SK-N-SH treated with all-trans-retinoic acid at 6 μM for 48 hours (cell line): ENCODE measurements at regions not wholly inside any gene's neighbourhood (a gene's known extent, or its start where the extent isn't known, plus 50 kb on each side); places are given as distances from the start of the nearest gene placed in this dataset.

Experiments used
- ATAC-seq: fragments of 200-7000 bp; cut with Tn5 transposase; 3 replicates; pipeline ENCODE4 v1.9.1; 2020; ENCODE audit warnings: mild to moderate bottlenecking, moderate library complexity
- ARNTL ChIP-seq: fragments of 450-650 bp; formaldehyde crosslinking; IDR thresholded peaks from 2 replicates; pipeline ENCODE4 v1.5.0; 2020; ENCODE audit warnings: low read depth, mild to moderate bottlenecking, moderate library complexity, borderline replicate concordance
- BACH2 ChIP-seq: fragments of 250-450 bp; sonication (Bioruptor Pico); IDR thresholded peaks from 2 replicates; pipeline ENCODE4 v1.9.0; 2021; ENCODE audit warnings: mild to moderate bottlenecking, borderline replicate concordance
- CSDC2 ChIP-seq: fragments of 250-450 bp; sonication (Bioruptor Pico); IDR thresholded peaks from 2 replicates; pipeline ENCODE4 v1.5.0; 2020; ENCODE audit warnings: mild to moderate bottlenecking, moderate library complexity
- ESRRG ChIP-seq: fragments of 250-450 bp; sonication (Bioruptor Pico); IDR thresholded peaks from 2 replicates; pipeline ENCODE4 v1.6.1; 2021; ENCODE audit warnings: mild to moderate bottlenecking
- GLIS3 ChIP-seq: fragments of 250-450 bp; sonication (Bioruptor Pico); IDR thresholded peaks from 2 replicates; pipeline ENCODE4 v1.5.0; 2020; ENCODE audit warnings: mild to moderate bottlenecking, moderate library complexity
- ISL1 ChIP-seq: fragments of 250-450 bp; sonication (Bioruptor Pico); IDR thresholded peaks from 2 replicates; pipeline ENCODE4 v2.1.2; 2022; ENCODE audit warnings: mild to moderate bottlenecking, moderate library complexity
- OSR1 ChIP-seq: fragments of 250-450 bp; sonication (Bioruptor Pico); IDR thresholded peaks from 2 replicates; pipeline ENCODE4 v1.8.0; 2022; ENCODE audit warnings: moderate library complexity, mild to moderate bottlenecking, inconsistent platforms
- PPARA ChIP-seq: fragments of 250-450 bp; sonication (Bioruptor Pico); IDR thresholded peaks from 2 replicates; pipeline ENCODE4 v1.5.0; 2020; ENCODE audit warnings: mild to moderate bottlenecking, borderline replicate concordance
- RARB ChIP-seq: fragments of 250-450 bp; sonication (Bioruptor Pico); IDR thresholded peaks from 2 replicates; pipeline ENCODE4 v1.8.0; 2021; ENCODE audit warnings: mild to moderate bottlenecking, moderate library complexity
- SNAI2 ChIP-seq: fragments of 250-450 bp; sonication (Bioruptor Pico); IDR thresholded peaks from 2 replicates; pipeline ENCODE4 v1.5.0; 2020; ENCODE audit warnings: mild to moderate bottlenecking, moderate library complexity
- TCF4 ChIP-seq: fragments of 250-450 bp; sonication (Bioruptor Pico); IDR thresholded peaks from 2 replicates; pipeline ENCODE4 v1.8.0; 2021; ENCODE audit warnings: mild to moderate bottlenecking, moderate library complexity, borderline replicate concordance
- TOX ChIP-seq: fragments of 250-450 bp; sonication (Bioruptor Pico); IDR thresholded peaks from 2 replicates; pipeline ENCODE4 v1.8.0; 2021; ENCODE audit warnings: mild to moderate bottlenecking, moderate library complexity, borderline replicate concordance
- ZC3H10 ChIP-seq: fragments of 250-450 bp; sonication (Bioruptor Pico); IDR thresholded peaks from 2 replicates; pipeline ENCODE4 v1.5.1; 2021; ENCODE audit warnings: mild to moderate bottlenecking, moderate library complexity
- ZFP3 ChIP-seq: fragments of 250-450 bp; sonication (Bioruptor Pico); IDR thresholded peaks from 2 replicates; pipeline ENCODE4 v1.5.0; 2020; ENCODE audit warnings: mild to moderate bottlenecking, moderate library complexity
- ZFP30 ChIP-seq: fragments of 450-650 bp; formaldehyde crosslinking; IDR thresholded peaks from 2 replicates; pipeline ENCODE4 v1.5.0; 2022; ENCODE audit warnings: mild to moderate bottlenecking, moderate library complexity
- ZNF565 ChIP-seq: fragments of 450-650 bp; formaldehyde crosslinking; conservative IDR thresholded peaks from 2 replicates; pipeline ENCODE4 v1.5.0; 2020; ENCODE audit warnings: low read depth, mild to moderate bottlenecking, moderate library complexity
- ZNF70 ChIP-seq: fragments of 450-650 bp; formaldehyde crosslinking; IDR thresholded peaks from 2 replicates; pipeline ENCODE4 v1.5.0; 2020; ENCODE audit warnings: mild to moderate bottlenecking, moderate library complexity
- TF ChIP-seq, protein P1 (sequence below): fragments of 250-450 bp; sonication (Bioruptor Pico); IDR thresholded peaks from 2 replicates; pipeline ENCODE4 v1.8.0; 2021; ENCODE audit warnings: low read depth, mild to moderate bottlenecking, moderate library complexity, borderline replicate concordance
- TF ChIP-seq, protein P2 (sequence below): fragments of 250-450 bp; sonication (Bioruptor Pico); IDR thresholded peaks from 2 replicates; pipeline ENCODE4 v1.5.1; 2020; ENCODE audit warnings: low read depth, mild to moderate bottlenecking, moderate library complexity
- TF ChIP-seq, protein P3 (sequence below): fragments of 250-450 bp; sonication (Bioruptor Pico); IDR thresholded peaks from 2 replicates; pipeline ENCODE4 v1.5.0; 2020; ENCODE audit warnings: mild to moderate bottlenecking, moderate library complexity
- TF ChIP-seq, protein P4 (sequence below): fragments of 250-450 bp; sonication (Bioruptor Pico); IDR thresholded peaks from 2 replicates; pipeline ENCODE4 v1.8.0; 2020; ENCODE audit warnings: mild to moderate bottlenecking, moderate library complexity, borderline replicate concordance
- TF ChIP-seq, protein P5 (sequence below): fragments of 250-450 bp; sonication (Bioruptor Pico); IDR thresholded peaks from 2 replicates; pipeline ENCODE4 v1.5.1; 2021; ENCODE audit warnings: mild to moderate bottlenecking, moderate library complexity

DNA sequence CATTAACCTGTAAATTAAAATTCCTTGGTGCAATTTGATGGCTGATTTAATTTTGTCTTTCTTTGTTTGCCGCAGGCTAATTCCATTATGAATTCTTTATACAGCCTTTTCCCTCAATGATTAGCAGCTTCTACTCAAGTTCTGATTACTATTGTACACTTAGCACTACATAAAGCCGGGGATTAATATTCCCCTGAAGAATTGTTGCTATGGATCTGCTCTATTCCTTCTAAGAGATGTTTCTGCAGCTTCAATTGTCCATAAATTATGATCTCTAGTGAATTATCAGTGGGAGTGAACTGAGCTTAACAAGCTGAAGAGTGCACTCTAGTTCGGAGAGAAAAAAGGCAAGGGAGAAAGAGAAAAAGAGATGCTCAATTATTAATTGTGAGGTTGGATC, 433.7 kb upstream of the SPRED2 start (continued):
- TF ChIP-seq, protein P1, sequence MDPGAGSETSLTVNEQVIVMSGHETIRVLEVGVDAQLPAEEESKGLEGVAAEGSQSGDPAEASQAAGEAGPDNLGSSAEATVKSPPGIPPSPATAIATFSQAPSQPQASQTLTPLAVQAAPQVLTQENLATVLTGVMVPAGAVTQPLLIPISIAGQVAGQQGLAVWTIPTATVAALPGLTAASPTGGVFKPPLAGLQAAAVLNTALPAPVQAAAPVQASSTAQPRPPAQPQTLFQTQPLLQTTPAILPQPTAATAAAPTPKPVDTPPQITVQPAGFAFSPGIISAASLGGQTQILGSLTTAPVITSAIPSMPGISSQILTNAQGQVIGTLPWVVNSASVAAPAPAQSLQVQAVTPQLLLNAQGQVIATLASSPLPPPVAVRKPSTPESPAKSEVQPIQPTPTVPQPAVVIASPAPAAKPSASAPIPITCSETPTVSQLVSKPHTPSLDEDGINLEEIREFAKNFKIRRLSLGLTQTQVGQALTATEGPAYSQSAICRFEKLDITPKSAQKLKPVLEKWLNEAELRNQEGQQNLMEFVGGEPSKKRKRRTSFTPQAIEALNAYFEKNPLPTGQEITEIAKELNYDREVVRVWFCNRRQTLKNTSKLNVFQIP (CRISPR knock-in tag), result no peak
- no peak for TF ChIP-seq ZNF70 (CRISPR knock-in tag)
- no peak for TF ChIP-seq ZFP3 (CRISPR knock-in tag)

DNA sequence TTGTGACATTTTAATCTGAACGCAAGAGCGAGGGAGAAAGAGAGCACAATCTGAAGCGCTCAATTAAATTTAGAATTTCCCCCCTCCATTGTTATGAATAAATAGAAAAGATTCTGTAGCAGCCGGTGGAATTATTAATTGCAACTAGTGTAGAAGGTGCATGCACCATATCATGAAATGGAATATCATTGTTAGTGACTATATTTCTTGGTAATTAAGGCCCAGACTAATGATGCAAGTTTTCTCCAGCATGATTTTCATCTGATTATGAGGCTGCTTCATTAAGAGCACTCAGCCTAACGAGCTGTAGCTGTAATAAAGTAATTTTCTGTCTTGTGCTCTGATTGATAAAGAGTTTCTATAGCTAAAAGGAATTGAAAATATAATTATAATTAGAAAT, 432.2 kb upstream of the SPRED2 start:
- no peak for ATAC-seq
- TF ChIP-seq, protein P2, sequence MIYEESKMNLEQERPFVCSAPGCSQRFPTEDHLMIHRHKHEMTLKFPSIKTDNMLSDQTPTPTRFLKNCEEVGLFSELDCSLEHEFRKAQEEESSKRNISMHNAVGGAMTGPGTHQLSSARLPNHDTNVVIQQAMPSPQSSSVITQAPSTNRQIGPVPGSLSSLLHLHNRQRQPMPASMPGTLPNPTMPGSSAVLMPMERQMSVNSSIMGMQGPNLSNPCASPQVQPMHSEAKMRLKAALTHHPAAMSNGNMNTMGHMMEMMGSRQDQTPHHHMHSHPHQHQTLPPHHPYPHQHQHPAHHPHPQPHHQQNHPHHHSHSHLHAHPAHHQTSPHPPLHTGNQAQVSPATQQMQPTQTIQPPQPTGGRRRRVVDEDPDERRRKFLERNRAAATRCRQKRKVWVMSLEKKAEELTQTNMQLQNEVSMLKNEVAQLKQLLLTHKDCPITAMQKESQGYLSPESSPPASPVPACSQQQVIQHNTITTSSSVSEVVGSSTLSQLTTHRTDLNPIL (CRISPR knock-in tag), result no peak
- TF ChIP-seq SNAI2, result no peak
- TF ChIP-seq GLIS3 (CRISPR knock-in tag), result no peak
- TF ChIP-seq PPARA, result no peak
- TF ChIP-seq CSDC2 (CRISPR knock-in tag), result no peak
- TF ChIP-seq OSR1 (CRISPR knock-in tag), result no peak
- TF ChIP-seq, protein P1 (CRISPR knock-in tag), result no peak
- no peak for TF ChIP-seq ISL1 (CRISPR knock-in tag)
- TF ChIP-seq ZFP30, result no peak
- TF ChIP-seq RARB (CRISPR knock-in tag), result no peak
- TF ChIP-seq ARNTL (CRISPR knock-in tag), result no peak
- TF ChIP-seq TCF4 (CRISPR knock-in tag), result no peak
- no peak for TF ChIP-seq ZC3H10 (CRISPR knock-in tag)
- TF ChIP-seq ESRRG (CRISPR knock-in tag), result no peak
- TF ChIP-seq ZNF70 (CRISPR knock-in tag), result no peak
- TF ChIP-seq BACH2, result no peak
- TF ChIP-seq, protein P3, sequence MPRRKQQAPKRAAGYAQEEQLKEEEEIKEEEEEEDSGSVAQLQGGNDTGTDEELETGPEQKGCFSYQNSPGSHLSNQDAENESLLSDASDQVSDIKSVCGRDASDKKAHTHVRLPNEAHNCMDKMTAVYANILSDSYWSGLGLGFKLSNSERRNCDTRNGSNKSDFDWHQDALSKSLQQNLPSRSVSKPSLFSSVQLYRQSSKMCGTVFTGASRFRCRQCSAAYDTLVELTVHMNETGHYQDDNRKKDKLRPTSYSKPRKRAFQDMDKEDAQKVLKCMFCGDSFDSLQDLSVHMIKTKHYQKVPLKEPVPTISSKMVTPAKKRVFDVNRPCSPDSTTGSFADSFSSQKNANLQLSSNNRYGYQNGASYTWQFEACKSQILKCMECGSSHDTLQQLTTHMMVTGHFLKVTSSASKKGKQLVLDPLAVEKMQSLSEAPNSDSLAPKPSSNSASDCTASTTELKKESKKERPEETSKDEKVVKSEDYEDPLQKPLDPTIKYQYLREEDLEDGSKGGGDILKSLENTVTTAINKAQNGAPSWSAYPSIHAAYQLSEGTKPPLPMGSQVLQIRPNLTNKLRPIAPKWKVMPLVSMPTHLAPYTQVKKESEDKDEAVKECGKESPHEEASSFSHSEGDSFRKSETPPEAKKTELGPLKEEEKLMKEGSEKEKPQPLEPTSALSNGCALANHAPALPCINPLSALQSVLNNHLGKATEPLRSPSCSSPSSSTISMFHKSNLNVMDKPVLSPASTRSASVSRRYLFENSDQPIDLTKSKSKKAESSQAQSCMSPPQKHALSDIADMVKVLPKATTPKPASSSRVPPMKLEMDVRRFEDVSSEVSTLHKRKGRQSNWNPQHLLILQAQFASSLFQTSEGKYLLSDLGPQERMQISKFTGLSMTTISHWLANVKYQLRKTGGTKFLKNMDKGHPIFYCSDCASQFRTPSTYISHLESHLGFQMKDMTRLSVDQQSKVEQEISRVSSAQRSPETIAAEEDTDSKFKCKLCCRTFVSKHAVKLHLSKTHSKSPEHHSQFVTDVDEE (CRISPR knock-in tag), result no peak
- no peak for TF ChIP-seq ZNF565
- TF ChIP-seq, protein P4, sequence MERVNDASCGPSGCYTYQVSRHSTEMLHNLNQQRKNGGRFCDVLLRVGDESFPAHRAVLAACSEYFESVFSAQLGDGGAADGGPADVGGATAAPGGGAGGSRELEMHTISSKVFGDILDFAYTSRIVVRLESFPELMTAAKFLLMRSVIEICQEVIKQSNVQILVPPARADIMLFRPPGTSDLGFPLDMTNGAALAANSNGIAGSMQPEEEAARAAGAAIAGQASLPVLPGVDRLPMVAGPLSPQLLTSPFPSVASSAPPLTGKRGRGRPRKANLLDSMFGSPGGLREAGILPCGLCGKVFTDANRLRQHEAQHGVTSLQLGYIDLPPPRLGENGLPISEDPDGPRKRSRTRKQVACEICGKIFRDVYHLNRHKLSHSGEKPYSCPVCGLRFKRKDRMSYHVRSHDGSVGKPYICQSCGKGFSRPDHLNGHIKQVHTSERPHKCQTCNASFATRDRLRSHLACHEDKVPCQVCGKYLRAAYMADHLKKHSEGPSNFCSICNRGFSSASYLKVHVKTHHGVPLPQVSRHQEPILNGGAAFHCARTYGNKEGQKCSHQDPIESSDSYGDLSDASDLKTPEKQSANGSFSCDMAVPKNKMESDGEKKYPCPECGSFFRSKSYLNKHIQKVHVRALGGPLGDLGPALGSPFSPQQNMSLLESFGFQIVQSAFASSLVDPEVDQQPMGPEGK (CRISPR knock-in tag), result no peak
- TF ChIP-seq, protein P5, sequence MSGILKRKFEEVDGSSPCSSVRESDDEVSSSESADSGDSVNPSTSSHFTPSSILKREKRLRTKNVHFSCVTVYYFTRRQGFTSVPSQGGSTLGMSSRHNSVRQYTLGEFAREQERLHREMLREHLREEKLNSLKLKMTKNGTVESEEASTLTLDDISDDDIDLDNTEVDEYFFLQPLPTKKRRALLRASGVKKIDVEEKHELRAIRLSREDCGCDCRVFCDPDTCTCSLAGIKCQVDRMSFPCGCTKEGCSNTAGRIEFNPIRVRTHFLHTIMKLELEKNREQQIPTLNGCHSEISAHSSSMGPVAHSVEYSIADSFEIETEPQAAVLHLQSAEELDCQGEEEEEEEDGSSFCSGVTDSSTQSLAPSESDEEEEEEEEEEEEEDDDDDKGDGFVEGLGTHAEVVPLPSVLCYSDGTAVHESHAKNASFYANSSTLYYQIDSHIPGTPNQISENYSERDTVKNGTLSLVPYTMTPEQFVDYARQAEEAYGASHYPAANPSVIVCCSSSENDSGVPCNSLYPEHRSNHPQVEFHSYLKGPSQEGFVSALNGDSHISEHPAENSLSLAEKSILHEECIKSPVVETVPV, result no peak

DNA sequence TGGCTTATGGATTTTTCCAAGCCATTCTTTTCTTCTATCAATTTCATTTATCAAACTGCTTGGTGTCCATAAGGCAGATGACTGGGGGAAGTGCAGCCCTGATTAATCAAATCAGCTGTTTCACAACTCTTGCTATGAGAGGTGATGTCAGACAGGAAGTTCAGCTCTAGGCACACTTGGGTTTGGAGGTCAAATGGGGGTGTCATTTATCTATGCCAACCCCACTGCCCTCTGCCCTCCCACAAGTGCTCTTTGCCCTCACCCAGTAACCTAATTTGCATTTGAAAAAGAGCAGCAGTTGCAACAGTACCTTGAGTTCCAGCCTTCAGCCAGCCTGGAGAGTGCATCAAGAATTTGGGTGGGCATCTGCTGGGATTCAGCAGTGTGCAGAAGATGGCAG, 431.3 kb upstream of the SPRED2 start:
- no peak for ATAC-seq
- TF ChIP-seq, protein P5, result no peak
- no peak for TF ChIP-seq SNAI2
- TF ChIP-seq TOX, result no peak
- TF ChIP-seq PPARA, result no peak
- TF ChIP-seq, protein P1 (CRISPR knock-in tag), result no peak
- no peak for TF ChIP-seq OSR1 (CRISPR knock-in tag)
- TF ChIP-seq, protein P3 (CRISPR knock-in tag), result no peak
